ENCODE measurements at regions not wholly inside any gene's neighbourhood (a gene's known extent, or its start where the extent isn't known, plus 50 kb on each side); places are given as distances from the start of the nearest gene placed in this dataset.

DNA sequence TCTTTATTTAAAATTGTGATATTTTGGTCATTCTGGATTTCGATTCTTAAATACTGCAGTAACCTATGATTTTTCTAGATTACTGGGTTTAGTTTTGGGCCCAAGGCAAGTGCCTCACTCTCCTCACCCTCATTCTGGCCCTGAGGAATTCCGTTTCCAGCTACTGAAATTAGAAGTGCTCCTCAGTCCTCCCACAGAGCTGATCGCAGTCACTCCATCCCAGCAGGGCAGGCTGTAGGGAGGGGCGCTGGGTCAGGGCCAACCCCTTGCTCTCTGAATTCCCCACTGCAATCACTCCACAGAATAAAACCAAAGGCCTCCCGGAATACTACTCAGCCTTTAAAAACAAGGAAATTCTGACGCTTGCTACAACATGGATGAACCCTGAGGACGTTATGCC lies 66.5 kb upstream of the DIO3 start:
- TF ChIP-seq, protein P1, sequence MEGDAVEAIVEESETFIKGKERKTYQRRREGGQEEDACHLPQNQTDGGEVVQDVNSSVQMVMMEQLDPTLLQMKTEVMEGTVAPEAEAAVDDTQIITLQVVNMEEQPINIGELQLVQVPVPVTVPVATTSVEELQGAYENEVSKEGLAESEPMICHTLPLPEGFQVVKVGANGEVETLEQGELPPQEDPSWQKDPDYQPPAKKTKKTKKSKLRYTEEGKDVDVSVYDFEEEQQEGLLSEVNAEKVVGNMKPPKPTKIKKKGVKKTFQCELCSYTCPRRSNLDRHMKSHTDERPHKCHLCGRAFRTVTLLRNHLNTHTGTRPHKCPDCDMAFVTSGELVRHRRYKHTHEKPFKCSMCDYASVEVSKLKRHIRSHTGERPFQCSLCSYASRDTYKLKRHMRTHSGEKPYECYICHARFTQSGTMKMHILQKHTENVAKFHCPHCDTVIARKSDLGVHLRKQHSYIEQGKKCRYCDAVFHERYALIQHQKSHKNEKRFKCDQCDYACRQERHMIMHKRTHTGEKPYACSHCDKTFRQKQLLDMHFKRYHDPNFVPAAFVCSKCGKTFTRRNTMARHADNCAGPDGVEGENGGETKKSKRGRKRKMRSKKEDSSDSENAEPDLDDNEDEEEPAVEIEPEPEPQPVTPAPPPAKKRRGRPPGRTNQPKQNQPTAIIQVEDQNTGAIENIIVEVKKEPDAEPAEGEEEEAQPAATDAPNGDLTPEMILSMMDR (conservative IDR thresholded peaks at IDR 0.05; ENCODE audit: low read length), result no peak
- no peak for TF ChIP-seq EZH2phosphoT487 (IDR thresholded peaks at IDR 0.05; ENCODE audit: borderline replicate concordance, low read depth, low read length)

Measured in OCI-LY7 (cell line).